ENCODE measurements at regions not wholly inside any gene's neighbourhood (a gene's known extent, or its start where the extent isn't known, plus 50 kb on each side); places are given as distances from the start of the nearest gene placed in this dataset.

GRCh38 chr3:74066456-74066855 is 441.7 kb upstream of the PDZRN3 start:
- TF ChIP-seq CTCF (IDR thresholded peaks at IDR 0.05) (no peak), POLR2A (IDR thresholded peaks at IDR 0.05) (no peak)

All from vagina (tissue), 2 donors.